ENCODE measurements at regions not wholly inside any gene's neighbourhood (a gene's known extent, or its start where the extent isn't known, plus 50 kb on each side); places are given as distances from the start of the nearest gene placed in this dataset.

DNA sequence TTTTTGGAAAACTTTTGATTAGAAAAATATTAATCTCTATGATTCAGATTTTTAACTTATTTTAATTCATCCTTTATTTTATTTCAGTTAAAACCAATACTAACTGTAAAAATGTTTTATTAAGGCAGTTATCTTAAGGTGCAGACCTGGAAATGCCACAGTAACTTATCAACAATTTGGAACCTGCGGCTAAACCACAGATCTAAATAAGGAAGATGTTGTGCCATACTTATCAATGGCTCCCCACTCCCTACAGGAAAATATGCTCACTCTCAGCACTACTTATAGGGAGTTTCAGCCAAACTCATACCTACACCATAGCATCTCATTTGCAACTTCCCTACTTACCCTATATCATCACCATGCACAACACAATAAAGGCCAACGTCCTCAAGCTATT is 226.9 kb upstream of the KYNU start:
- Mint-ChIP-seq H3K4me3 (ENCODE audit: unreplicated experiment) (no peak overlapping the region), H3K9me3 (ENCODE audit: unreplicated experiment) (no peaks in the 10 kb centered on the region), H3K4me1 (ENCODE audit: low read depth, unreplicated experiment) (no peaks in the 10 kb centered on the region), H3K27ac (ENCODE audit: unreplicated experiment) (no peak overlapping the region), H3K36me3 (ENCODE audit: insufficient read depth, unreplicated experiment) (no peaks in the 10 kb centered on the region), H3K27me3 (ENCODE audit: insufficient read depth, unreplicated experiment) (peaks cover 2% of the 10 kb centered on the region)
- H3K9me3 ChIP-seq = no peaks in the 10 kb centered on the region
- POLR2A ChIA-PET = no interaction called here
- H3K4me1 ChIP-seq = no peaks in the 10 kb centered on the region
- H3K36me3 ChIP-seq (ENCODE audit: control insufficient read depth, insufficient read depth, low read length) = no peaks in the 10 kb centered on the region
- TF ChIP-seq, protein P1, sequence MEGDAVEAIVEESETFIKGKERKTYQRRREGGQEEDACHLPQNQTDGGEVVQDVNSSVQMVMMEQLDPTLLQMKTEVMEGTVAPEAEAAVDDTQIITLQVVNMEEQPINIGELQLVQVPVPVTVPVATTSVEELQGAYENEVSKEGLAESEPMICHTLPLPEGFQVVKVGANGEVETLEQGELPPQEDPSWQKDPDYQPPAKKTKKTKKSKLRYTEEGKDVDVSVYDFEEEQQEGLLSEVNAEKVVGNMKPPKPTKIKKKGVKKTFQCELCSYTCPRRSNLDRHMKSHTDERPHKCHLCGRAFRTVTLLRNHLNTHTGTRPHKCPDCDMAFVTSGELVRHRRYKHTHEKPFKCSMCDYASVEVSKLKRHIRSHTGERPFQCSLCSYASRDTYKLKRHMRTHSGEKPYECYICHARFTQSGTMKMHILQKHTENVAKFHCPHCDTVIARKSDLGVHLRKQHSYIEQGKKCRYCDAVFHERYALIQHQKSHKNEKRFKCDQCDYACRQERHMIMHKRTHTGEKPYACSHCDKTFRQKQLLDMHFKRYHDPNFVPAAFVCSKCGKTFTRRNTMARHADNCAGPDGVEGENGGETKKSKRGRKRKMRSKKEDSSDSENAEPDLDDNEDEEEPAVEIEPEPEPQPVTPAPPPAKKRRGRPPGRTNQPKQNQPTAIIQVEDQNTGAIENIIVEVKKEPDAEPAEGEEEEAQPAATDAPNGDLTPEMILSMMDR (IDR thresholded peaks at IDR 0.05; ENCODE audit: insufficient read depth in 1 of 2, low read depth in 1 of 2, low read length in 1 of 2, severe bottlenecking in 1 of 2, unreplicated experiment in 1 of 2) = no peak
- CTCF ChIA-PET = no interaction called here
- DNase-seq = no peak
- no TSS peak for BruUV-seq (replicated peaks)
- no peak overlapping the region for H3K4me3 ChIP-seq (ENCODE audit: low read depth, low read length)
- H3K27me3 ChIP-seq (replicated peaks; ENCODE audit: control insufficient read depth, insufficient read depth, low read length) = no peaks in the 10 kb centered on the region
- intact Hi-C loops (cut with micrococcal nuclease; ENCODE audit: unreplicated experiment) = no loop called here

DNA sequence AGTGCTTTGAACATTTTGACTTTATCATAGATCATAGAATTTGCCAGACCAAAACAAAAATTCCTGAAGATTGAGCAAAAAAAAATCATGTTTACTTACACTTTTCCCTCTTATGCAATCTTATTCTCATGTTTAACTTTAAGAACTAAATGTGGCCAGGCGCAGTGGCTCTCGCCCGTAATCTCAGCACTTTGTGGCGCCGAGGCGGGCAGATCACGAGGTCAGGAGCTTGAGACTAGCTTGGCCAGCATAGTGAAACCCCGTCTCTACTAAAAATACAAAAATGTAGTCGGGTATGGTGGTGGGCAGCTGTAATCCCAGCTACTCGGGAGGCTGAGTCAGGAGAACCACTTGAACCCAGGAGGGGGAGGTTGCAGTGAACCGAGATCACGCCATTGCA is 227.9 kb upstream of the KYNU start:
- Histone ChIP-seq H3K4me1 (no peaks in the 10 kb centered on the region), H3K9me3 (no peaks in the 10 kb centered on the region), H3K27me3 (replicated peaks; ENCODE audit: control insufficient read depth, insufficient read depth, low read length) (no peaks in the 10 kb centered on the region), H3K36me3 (ENCODE audit: control insufficient read depth, insufficient read depth, low read length) (no peaks in the 10 kb centered on the region), H3K4me3 (ENCODE audit: low read depth, low read length) (no peak overlapping the region)
- BruUV-seq (replicated peaks) = no TSS peak
- H3K9me3 Mint-ChIP-seq (ENCODE audit: unreplicated experiment) = no peaks in the 10 kb centered on the region
- no peak for DNase-seq
- H3K27ac Mint-ChIP-seq (ENCODE audit: unreplicated experiment) = no peak overlapping the region
- TF ChIP-seq, protein P1 (IDR thresholded peaks at IDR 0.05; ENCODE audit: insufficient read depth in 1 of 2, low read depth in 1 of 2, low read length in 1 of 2, severe bottlenecking in 1 of 2, unreplicated experiment in 1 of 2) = no peak
- no peaks in the 10 kb centered on the region for H3K4me1 Mint-ChIP-seq (ENCODE audit: low read depth, unreplicated experiment)
- intact Hi-C loops (cut with micrococcal nuclease; ENCODE audit: unreplicated experiment) = no loop called here
- H3K27me3 Mint-ChIP-seq (ENCODE audit: insufficient read depth, unreplicated experiment) = no peaks in the 10 kb centered on the region
- POLR2A ChIA-PET = no interaction called here
- CTCF ChIA-PET = no interaction called here
- no peaks in the 10 kb centered on the region for H3K36me3 Mint-ChIP-seq (ENCODE audit: insufficient read depth, unreplicated experiment)
- H3K4me3 Mint-ChIP-seq (ENCODE audit: unreplicated experiment) = no peak overlapping the region

GRCh38 chr2:142642650-142643049 is 234.8 kb upstream of the KYNU start:
- CTCF ChIA-PET = no interaction called here
- Mint-ChIP-seq H3K27me3 (ENCODE audit: insufficient read depth, unreplicated experiment) (peaks cover 3% of the 10 kb centered on the region), H3K27ac (ENCODE audit: unreplicated experiment) (no peak overlapping the region), H3K4me1 (ENCODE audit: low read depth, unreplicated experiment) (no peaks in the 10 kb centered on the region), H3K9me3 (ENCODE audit: unreplicated experiment) (peaks cover 9% of the 10 kb centered on the region), H3K36me3 (ENCODE audit: insufficient read depth, unreplicated experiment) (no peaks in the 10 kb centered on the region), H3K4me3 (ENCODE audit: unreplicated experiment) (no peak overlapping the region)
- no peak overlapping the region for H3K4me3 ChIP-seq (ENCODE audit: low read depth, low read length)
- DNase-seq = no peak
- H3K9me3 ChIP-seq = no peaks in the 10 kb centered on the region
- TF ChIP-seq, protein P1 (IDR thresholded peaks at IDR 0.05; ENCODE audit: insufficient read depth in 1 of 2, low read depth in 1 of 2, low read length in 1 of 2, severe bottlenecking in 1 of 2, unreplicated experiment in 1 of 2) = no peak
- no peaks in the 10 kb centered on the region for H3K27me3 ChIP-seq (replicated peaks; ENCODE audit: control insufficient read depth, insufficient read depth, low read length)
- intact Hi-C loops (cut with micrococcal nuclease; ENCODE audit: unreplicated experiment) = no loop called here
- no peaks in the 10 kb centered on the region for H3K4me1 ChIP-seq
- BruUV-seq (replicated peaks) = no TSS peak
- H3K36me3 ChIP-seq (ENCODE audit: control insufficient read depth, insufficient read depth, low read length) = no peaks in the 10 kb centered on the region
- POLR2A ChIA-PET = no interaction called here

Measured in Caco-2 (cell line).